K562 (cell line): ENCODE measurements at regions not wholly inside any gene's neighbourhood (a gene's known extent, or its start where the extent isn't known, plus 50 kb on each side); places are given as distances from the start of the nearest gene placed in this dataset.

Source experiments
- ATAC-seq: fragments of 200-7000 bp; cut with Tn5 transposase; 3 replicates; pipeline ENCODE4 v1.9.1; 2020; ENCODE audit warnings: moderate library complexity
- BruUV-seq: library from RNA; stranded (reverse); fragments of 400-500 nt; replicated peaks from 2 replicates; lab custom pipeline; 2021; lab: Mats Ljungman, UMichigan
- CTCF ChIA-PET: fragments of 300-600 bp; formaldehyde crosslinking; extraction: SDS; loops from one replicate; lab custom pipeline; 2021; ENCODE audit warnings: low intra/inter-chr PET ratio; lab: Yijun Ruan, JAX
- POLR2A ChIA-PET: fragments of 300-600, 350-650 bp; sonication (Branson Sonifier 250); formaldehyde crosslinking; extraction: SDS; loops from one replicate; lab custom pipeline; 2021; ENCODE audit warnings: antibody characterized with exemption, inconsistent platforms; lab: Yijun Ruan, JAX
- DNase-seq, 4 experiments: peaks; one replicate each; pipeline versions ENCODE4 v3.0.0 to v3.0.0-alpha.2; 2011 to 2018; ENCODE audit warnings: low spot score in 3 of 4, mixed read lengths in 3 of 4; ENCODE audit errors: extremely low read depth in 1 of 4
- FAIRE-seq: peaks from 2 replicates; lab custom pipeline; 2011; peaks lifted over from hg19 to GRCh38; lab: Jason Lieb, UNC
- H2AFZ ChIP-seq: 2 replicates; pipeline ENCODE4 v1.6.0; 2011; ENCODE audit warnings: low read depth, low read length, control low read depth, inconsistent platforms
- H3K27ac ChIP-seq: fragments of 200-600 bp; 3 replicates; pipeline ENCODE4 v1.8.0; 2011; ENCODE audit warnings: low read depth, mild to moderate bottlenecking, control low read depth, inconsistent platforms, low read length, moderate library complexity, mixed read lengths; ENCODE audit errors: extremely low read depth
- H3K27me3 ChIP-seq, 2 experiments: fragments of 300-600 bp in 1 of 2; 2 replicates in 1 of 2; 3 replicates in 1 of 2; pipeline versions ENCODE4 v1.6.0 to v1.8.0; 2011; ENCODE audit warnings: inconsistent platforms in 2 of 2, low read length in 2 of 2, mild to moderate bottlenecking in 1 of 2, mixed read lengths in 1 of 2, moderate library complexity in 1 of 2; ENCODE audit not compliant: control insufficient read depth in 2 of 2, insufficient read depth in 2 of 2
- H3K36me3 ChIP-seq: fragments of 300-600 bp; 3 replicates; pipeline ENCODE4 v1.8.0; 2011; ENCODE audit warnings: mild to moderate bottlenecking, low read length, inconsistent platforms; ENCODE audit not compliant: control insufficient read depth, insufficient read depth
- H3K4me1 ChIP-seq, 2 experiments: fragments of 200-600 bp in 1 of 2; replicated peaks in 1 of 2; 2 replicates in 1 of 2; 3 replicates in 1 of 2; pipeline versions ENCODE4 v1.5.1 to v1.8.0; 2011; ENCODE audit warnings: inconsistent platforms in 2 of 2, low read length in 2 of 2, mild to moderate bottlenecking in 1 of 2, mixed read lengths in 1 of 2, moderate library complexity in 1 of 2; ENCODE audit not compliant: control insufficient read depth in 2 of 2, insufficient read depth in 2 of 2
- H3K4me2 ChIP-seq: 2 replicates; pipeline ENCODE4 v1.6.1; 2011; ENCODE audit warnings: low read length, control low read depth, inconsistent platforms, mixed read lengths; ENCODE audit not compliant: insufficient read depth
- H3K4me3 ChIP-seq: fragments of 200-600 bp; sonication (generic), shearing (Covaris generic); 2 replicates; pipeline ENCODE4 v1.5.1; 2016; ENCODE audit warnings: control low read depth, inconsistent platforms
- H3K79me2 ChIP-seq: fragments of 200-600 bp; 3 replicates; pipeline ENCODE4 v1.8.0; 2011; ENCODE audit warnings: low read length, inconsistent platforms; ENCODE audit not compliant: control insufficient read depth, insufficient read depth
- H3K9ac ChIP-seq, 2 experiments: 2 replicates each; pipeline versions ENCODE4 v1.6.0 to v1.6.1; 2011; ENCODE audit warnings: low read depth in 2 of 2, low read length in 2 of 2, control low read depth in 1 of 2, inconsistent platforms in 1 of 2, mild to moderate bottlenecking in 1 of 2, mixed read lengths in 1 of 2; ENCODE audit not compliant: insufficient read depth in 1 of 2
- H3K9me1 ChIP-seq: one replicate; pipeline ENCODE4 v1.6.0; 2011; ENCODE audit warnings: inconsistent platforms, mild to moderate bottlenecking, low read length, moderate library complexity; ENCODE audit not compliant: control insufficient read depth, insufficient read depth
- H3K9me3 ChIP-seq: replicated peaks from 2 replicates; pipeline ENCODE4 v1.5.1; 2011; ENCODE audit warnings: low read depth, low read length, inconsistent platforms; ENCODE audit not compliant: control insufficient read depth, insufficient read depth
- H4K20me1 ChIP-seq: replicated peaks from 2 replicates; pipeline ENCODE4 v1.6.1; 2011; ENCODE audit warnings: low read length, inconsistent platforms, mixed read lengths; ENCODE audit not compliant: control insufficient read depth, insufficient read depth
- ADNP ChIP-seq: fragments of 200-800 bp; sonication (Bioruptor generic); IDR thresholded peaks from 2 replicates; pipeline ENCODE4 v1.6.1; 2016; ENCODE audit warnings: missing genetic modification characterization, missing compliant biosample characterization
- POLR2AphosphoS2 ChIP-seq: IDR thresholded peaks from 2 replicates; pipeline ENCODE4 v1.6.1; 2012; ENCODE audit warnings: low read length, improper control_type of control experiment
- PPARD ChIP-seq: fragments of 250-450 bp; sonication (Bioruptor Pico); IDR thresholded peaks from 2 replicates; pipeline ENCODE4 v1.8.0; 2022; ENCODE audit warnings: inconsistent platforms, mild to moderate bottlenecking, moderate library complexity
- PRMT5 ChIP-seq: sonication (generic); formaldehyde crosslinking; IDR thresholded peaks from 2 replicates; pipeline ENCODE4 v1.5.0; 2020; ENCODE audit warnings: missing genetic modification reagents
- SMARCE1 ChIP-seq: fragments of 450-650 bp; IDR thresholded peaks from 2 replicates; pipeline ENCODE4 v1.7.1; 2016; ENCODE audit warnings: mild to moderate bottlenecking
- SOX6 ChIP-seq: fragments of 450-650 bp; IDR thresholded peaks from 2 replicates; pipeline ENCODE4 v1.6.1; 2014; ENCODE audit warnings: mild to moderate bottlenecking
- WGBS: fragments of 100-300 bp; shearing (Covaris generic); methylation state at CpG from one replicate; pipeline ENCODE4 v1.1.6; 2016; ENCODE audit warnings: low coverage, mixed read lengths; ENCODE audit not compliant: insufficient coverage; ENCODE audit errors: missing lambda C conversion rate; 5-methylcytosine and 5-hydroxymethylcytosine counted together
- in situ Hi-C: fragments of 300-500 bp; cut with MboI; formaldehyde crosslinking; loops from 4 replicates; pipeline ENCODE4 v1.15.0; 2018; ENCODE audit warnings: inconsistent platforms, mixed read lengths
- intact Hi-C: fragments of 100-400 bp; cut with micrococcal nuclease; formaldehyde crosslinking; loops from 2 replicates; pipeline ENCODE4 v1.14.2; 2022

GRCh38 chr12:43106355-43106754, 445.6 kb downstream of the ADAMTS20 start:
- Histone ChIP-seq H3K4me3 (no peak overlapping the region), H3K4me1 (no peaks in the 10 kb centered on the region), H3K79me2 (no peaks in the 10 kb centered on the region), H3K27me3 (no peaks in the 10 kb centered on the region), H4K20me1 (no peaks in the 10 kb centered on the region), H3K4me2 (no peak overlapping the region), H3K36me3 (no peaks in the 10 kb centered on the region), H3K9ac (no peak overlapping the region), H3K9me3 (no peaks in the 10 kb centered on the region; the same call in 1 of the 2 replicates), H2AFZ (no peak overlapping the region), H3K27ac (no peak overlapping the region), H3K9me1 (no peaks in the 10 kb centered on the region)
- 2% methylated on average over 3 of the region's 3 CpGs for WGBS
- intact Hi-C loops: no loop called here
- CTCF ChIA-PET: no interaction called here
- POLR2A ChIA-PET: no interaction called here
- no peak for FAIRE-seq
- in situ Hi-C loops: no loop called here
- no peak for ATAC-seq
- TF ChIP-seq SMARCE1 (no peak), PPARD (CRISPR knock-in tag) (no peak), PRMT5 (CRISPR knock-in tag) (no peak)
- no TSS peak for BruUV-seq
- DNase-seq: no peak

DNA sequence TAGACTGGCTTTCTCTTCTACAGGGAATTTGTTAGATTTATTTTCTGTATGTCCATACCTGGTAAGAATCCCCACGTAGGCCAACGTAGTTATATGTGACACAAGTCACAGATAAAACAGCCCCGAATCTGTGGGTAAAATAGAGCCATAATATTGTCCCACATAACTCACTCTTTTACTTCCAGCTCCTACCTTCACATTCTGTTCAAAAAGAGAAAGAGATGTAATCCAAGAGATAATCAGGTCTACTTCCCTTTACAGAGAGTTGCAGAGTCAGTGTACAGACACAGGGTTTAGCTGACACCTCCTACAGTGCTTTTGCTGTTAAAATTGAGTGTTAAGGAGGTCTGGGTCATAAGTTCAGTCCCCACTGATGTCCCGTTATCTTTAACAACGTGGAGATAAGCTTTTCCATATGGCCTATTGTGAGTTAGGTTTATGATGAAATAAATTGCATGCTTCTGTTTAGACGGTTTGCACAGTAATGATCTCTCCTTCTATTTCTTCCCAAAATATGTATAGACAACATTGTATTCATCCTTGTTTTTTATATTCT, 446.5 kb downstream of the ADAMTS20 start:
- Histone ChIP-seq H4K20me1 (no peaks in the 10 kb centered on the region), H3K4me2 (no peak overlapping the region), H3K4me3 (no peak overlapping the region), H3K27ac (no peak overlapping the region), H2AFZ (no peak overlapping the region), H3K9ac (no peak overlapping the region), H3K79me2 (no peaks in the 10 kb centered on the region), H3K36me3 (no peaks in the 10 kb centered on the region), H3K9me3 (no peaks in the 10 kb centered on the region; the same call in 1 of the 2 replicates), H3K27me3 (no peaks in the 10 kb centered on the region), H3K4me1 (no peaks in the 10 kb centered on the region), H3K9me1 (no peaks in the 10 kb centered on the region)
- under 1% methylated on average over 6 of the region's 6 CpGs for WGBS
- in situ Hi-C loops: no loop called here
- no TSS peak for BruUV-seq
- FAIRE-seq: no peak
- ChIA-PET CTCF (no interaction called here), POLR2A (no interaction called here)
- peak; percentile 43; the same call in 1 of the 2 replicates for TF ChIP-seq ADNP (tag)
- TF ChIP-seq POLR2AphosphoS2: no peak
- 0 out of 2 replicates have a peak, but pooled peaks have one; percentile 16 for TF ChIP-seq SOX6
- intact Hi-C loops: no loop called here
- DNase-seq: no peak
- no peak for ATAC-seq
